Vagina (tissue), 2 donors: ENCODE measurements at regions not wholly inside any gene's neighbourhood (a gene's known extent, or its start where the extent isn't known, plus 50 kb on each side); places are given as distances from the start of the nearest gene placed in this dataset.

Experiments used
- CTCF ChIP-seq, 3 experiments: fragments of 450-650 bp in 2 of 3; fragments of 200-600 bp in 1 of 3; sonication (generic) in 1 of 3; IDR thresholded peaks; one replicate each; pipeline ENCODE4 v1.5.1; 2017 to 2019; ENCODE audit warnings: antibody characterized with exemption in 3 of 3, mild to moderate bottlenecking in 2 of 3, moderate library complexity in 2 of 3
- POLR2A ChIP-seq, 2 donors: fragments of 450-650 bp; IDR thresholded peaks; one replicate each; pipeline ENCODE4 v1.6.1; 2017; ENCODE audit warnings: antibody characterized with exemption in 2 of 2, mild to moderate bottlenecking in 2 of 2, moderate library complexity in 2 of 2
- POLR2AphosphoS5 ChIP-seq, 2 donors: sonication (generic); formaldehyde crosslinking; IDR thresholded peaks; one replicate each; pipeline ENCODE4 v1.9.0; 2017; ENCODE audit warnings: antibody characterized with exemption in 2 of 2, mild to moderate bottlenecking in 2 of 2, low read depth in 1 of 2; ENCODE audit not compliant: insufficient read depth in 1 of 2

- TF ChIP-seq CTCF (IDR thresholded peaks at IDR 0.05) (no peak), POLR2AphosphoS5 (IDR thresholded peaks at IDR 0.05; ENCODE audit: insufficient read depth in 1 of 2, low read depth in 1 of 2) (no peak), POLR2A (IDR thresholded peaks at IDR 0.05) (no peak)
Observed at GRCh38 chr7:88458279-88458678, 151.6 kb upstream of the STEAP4 start.
